ENCODE measurements at regions not wholly inside any gene's neighbourhood (a gene's known extent, or its start where the extent isn't known, plus 50 kb on each side); places are given as distances from the start of the nearest gene placed in this dataset.

DNA sequence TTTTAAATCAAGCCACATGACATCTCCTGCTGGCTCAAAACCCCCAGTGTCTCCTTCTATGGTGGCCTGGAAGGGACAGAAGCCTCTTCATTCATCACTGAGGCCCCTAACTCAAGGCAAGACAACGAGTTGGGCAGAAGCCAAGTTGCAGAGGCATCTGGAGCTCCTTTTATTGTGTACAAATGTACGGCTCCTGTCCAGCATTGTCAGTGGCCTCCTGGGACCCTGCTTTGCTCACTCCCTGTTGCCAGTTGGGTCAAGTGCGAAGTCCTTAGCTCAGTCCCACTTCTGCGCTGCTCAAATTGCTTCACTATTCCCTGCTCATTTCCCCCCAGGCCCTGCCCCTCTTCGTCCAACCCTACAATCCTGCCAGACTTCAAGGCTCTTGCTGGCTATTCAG, 181.2 kb upstream of the PMEPA1 start:
- H3K4me3 ChIP-seq (ENCODE audit: low read length) = no peak overlapping the region
- no peak overlapping the region for H3K4me2 ChIP-seq (ENCODE audit: low read depth, low read length, poor library complexity, severe bottlenecking)
- no peak for DNase-seq
- no peak overlapping the region for H2AFZ ChIP-seq (ENCODE audit: low read length)
- H3K36me3 ChIP-seq (ENCODE audit: insufficient read depth, low read length) = no peaks in the 10 kb centered on the region
- H3K9me2 ChIP-seq (replicated peaks; ENCODE audit: insufficient read depth, low read length) = no peaks in the 10 kb centered on the region
- peaks cover 5% of the 10 kb centered on the region for H3K4me1 ChIP-seq (ENCODE audit: low read length)
- 0 out of 2 replicates have a peak, but pooled peaks cover 2% of the 10 kb centered on the region for H4K20me1 ChIP-seq (ENCODE audit: insufficient read depth, low read depth, low read length)
- no peak overlapping the region for H3K9ac ChIP-seq (ENCODE audit: low read length)
- H3K79me2 ChIP-seq (ENCODE audit: low read length) = no peaks in the 10 kb centered on the region
- no peaks in the 10 kb centered on the region for H3K27me3 ChIP-seq (ENCODE audit: low read length)
- no peak overlapping the region for H3K27ac ChIP-seq (ENCODE audit: low read length)
- H3K9me3 ChIP-seq (ENCODE audit: low read length) = no peaks in the 10 kb centered on the region

- Histone ChIP-seq H4K20me1 (ENCODE audit: insufficient read depth, low read depth, low read length) (0 out of 2 replicates have a peak, but pooled peaks cover 2% of the 10 kb centered on the region), H3K9me3 (ENCODE audit: low read length) (no peaks in the 10 kb centered on the region), H3K4me3 (ENCODE audit: low read length) (no peak overlapping the region), H3K27ac (ENCODE audit: low read length) (no peak overlapping the region), H3K36me3 (ENCODE audit: insufficient read depth, low read length) (no peaks in the 10 kb centered on the region), H3K79me2 (ENCODE audit: low read length) (no peaks in the 10 kb centered on the region), H3K9me2 (replicated peaks; ENCODE audit: insufficient read depth, low read length) (no peaks in the 10 kb centered on the region), H3K4me1 (ENCODE audit: low read length) (peaks cover 5% of the 10 kb centered on the region), H3K9ac (ENCODE audit: low read length) (no peak overlapping the region), H3K27me3 (ENCODE audit: low read length) (no peaks in the 10 kb centered on the region), H3K4me2 (ENCODE audit: low read depth, low read length, poor library complexity, severe bottlenecking) (no peak overlapping the region), H2AFZ (ENCODE audit: low read length) (no peak overlapping the region)
- peak; percentile 44 for DNase-seq
Observed at GRCh38 chr20:57890202-57890800, 180.5 kb upstream of the PMEPA1 start.

GRCh38 chr20:57888591-57888990, 178.8 kb upstream of the PMEPA1 start:
- Histone ChIP-seq H3K4me2 (ENCODE audit: low read depth, low read length, poor library complexity, severe bottlenecking) (no peak overlapping the region), H3K4me3 (ENCODE audit: low read length) (no peak overlapping the region), H3K27me3 (ENCODE audit: low read length) (no peaks in the 10 kb centered on the region), H3K9me3 (ENCODE audit: low read length) (no peaks in the 10 kb centered on the region), H4K20me1 (ENCODE audit: insufficient read depth, low read depth, low read length) (0 out of 2 replicates have a peak, but pooled peaks cover 2% of the 10 kb centered on the region), H3K4me1 (ENCODE audit: low read length) (peaks cover 5% of the 10 kb centered on the region), H2AFZ (ENCODE audit: low read length) (no peak overlapping the region), H3K9me2 (replicated peaks; ENCODE audit: insufficient read depth, low read length) (no peaks in the 10 kb centered on the region), H3K36me3 (ENCODE audit: insufficient read depth, low read length) (no peaks in the 10 kb centered on the region), H3K9ac (ENCODE audit: low read length) (no peak overlapping the region), H3K27ac (ENCODE audit: low read length) (no peak overlapping the region), H3K79me2 (ENCODE audit: low read length) (no peaks in the 10 kb centered on the region)
- no peak for DNase-seq

DNA sequence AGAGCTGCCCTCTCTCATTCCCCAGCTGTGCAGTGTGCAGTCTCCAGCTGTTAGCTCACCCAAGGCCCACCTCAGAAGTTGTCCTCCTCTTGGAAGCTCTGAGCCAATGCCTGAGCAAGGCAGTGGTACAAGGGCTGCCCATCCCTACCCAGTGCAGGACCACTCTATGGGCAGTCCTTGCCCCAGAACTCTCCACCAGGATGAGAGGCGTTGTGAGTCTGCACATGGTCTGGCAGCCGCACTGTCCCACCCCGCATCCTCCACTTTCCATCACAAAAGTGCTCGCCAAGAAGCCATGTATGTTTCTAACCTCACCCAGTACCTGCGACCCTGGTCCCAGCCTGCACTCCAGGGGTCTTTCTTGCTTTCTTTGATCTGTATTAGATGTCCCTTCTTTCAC, 175.1 kb upstream of the PMEPA1 start:
- Histone ChIP-seq H3K27ac (ENCODE audit: low read length) (no peak overlapping the region), H3K9ac (ENCODE audit: low read length) (no peak overlapping the region), H3K4me3 (ENCODE audit: low read length) (no peak overlapping the region), H3K36me3 (ENCODE audit: insufficient read depth, low read length) (no peaks in the 10 kb centered on the region), H3K4me1 (ENCODE audit: low read length) (peaks cover 5% of the 10 kb centered on the region), H3K9me3 (ENCODE audit: low read length) (no peaks in the 10 kb centered on the region), H3K4me2 (ENCODE audit: low read depth, low read length, poor library complexity, severe bottlenecking) (no peak overlapping the region), H4K20me1 (ENCODE audit: insufficient read depth, low read depth, low read length) (no peaks in the 10 kb centered on the region), H3K27me3 (ENCODE audit: low read length) (no peaks in the 10 kb centered on the region), H3K9me2 (replicated peaks; ENCODE audit: insufficient read depth, low read length) (no peaks in the 10 kb centered on the region), H2AFZ (ENCODE audit: low read length) (no peak overlapping the region), H3K79me2 (ENCODE audit: low read length) (no peaks in the 10 kb centered on the region)
- DNase-seq = no peak

GRCh38 chr20:57883761-57884160, 173.9 kb upstream of the PMEPA1 start:
- Histone ChIP-seq H3K27ac (ENCODE audit: low read length) (no peak overlapping the region), H3K36me3 (ENCODE audit: insufficient read depth, low read length) (no peaks in the 10 kb centered on the region), H3K4me3 (ENCODE audit: low read length) (no peak overlapping the region), H3K27me3 (ENCODE audit: low read length) (no peaks in the 10 kb centered on the region), H3K4me2 (ENCODE audit: low read depth, low read length, poor library complexity, severe bottlenecking) (no peak overlapping the region), H3K9me3 (ENCODE audit: low read length) (no peaks in the 10 kb centered on the region), H4K20me1 (ENCODE audit: insufficient read depth, low read depth, low read length) (no peaks in the 10 kb centered on the region), H3K9me2 (replicated peaks; ENCODE audit: insufficient read depth, low read length) (no peaks in the 10 kb centered on the region), H2AFZ (ENCODE audit: low read length) (no peak overlapping the region), H3K9ac (ENCODE audit: low read length) (no peak overlapping the region), H3K4me1 (ENCODE audit: low read length) (peaks cover 5% of the 10 kb centered on the region), H3K79me2 (ENCODE audit: low read length) (no peaks in the 10 kb centered on the region)
- DNase-seq = no peak

GRCh38 chr20:57883224-57883623, 173.4 kb upstream of the PMEPA1 start:
- Histone ChIP-seq H3K9me3 (ENCODE audit: low read length) (no peaks in the 10 kb centered on the region), H4K20me1 (ENCODE audit: insufficient read depth, low read depth, low read length) (no peaks in the 10 kb centered on the region), H3K4me3 (ENCODE audit: low read length) (no peak overlapping the region), H3K27me3 (ENCODE audit: low read length) (no peaks in the 10 kb centered on the region), H3K36me3 (ENCODE audit: insufficient read depth, low read length) (no peaks in the 10 kb centered on the region), H3K4me2 (ENCODE audit: low read depth, low read length, poor library complexity, severe bottlenecking) (no peak overlapping the region), H3K9me2 (replicated peaks; ENCODE audit: insufficient read depth, low read length) (no peaks in the 10 kb centered on the region), H3K4me1 (ENCODE audit: low read length) (peaks cover 5% of the 10 kb centered on the region), H3K27ac (ENCODE audit: low read length) (no peak overlapping the region), H3K9ac (ENCODE audit: low read length) (no peak overlapping the region), H3K79me2 (ENCODE audit: low read length) (no peaks in the 10 kb centered on the region), H2AFZ (ENCODE audit: low read length) (no peak overlapping the region)
- DNase-seq = no peak

GRCh38 chr20:57882451-57883161, 172.8 kb upstream of the PMEPA1 start:
- H2AFZ ChIP-seq (ENCODE audit: low read length) = no peak overlapping the region
- H3K9ac ChIP-seq (ENCODE audit: low read length) = no peak overlapping the region
- no peaks in the 10 kb centered on the region for H3K36me3 ChIP-seq (ENCODE audit: insufficient read depth, low read length)
- no peaks in the 10 kb centered on the region for H3K9me2 ChIP-seq (replicated peaks; ENCODE audit: insufficient read depth, low read length)
- H3K79me2 ChIP-seq (ENCODE audit: low read length) = no peaks in the 10 kb centered on the region
- no peak overlapping the region for H3K27ac ChIP-seq (ENCODE audit: low read length)
- H3K4me2 ChIP-seq (ENCODE audit: low read depth, low read length, poor library complexity, severe bottlenecking) = no peak overlapping the region
- H3K4me1 ChIP-seq (ENCODE audit: low read length) = peaks cover 5% of the 10 kb centered on the region
- DNase-seq = no peak
- H4K20me1 ChIP-seq (ENCODE audit: insufficient read depth, low read depth, low read length) = no peaks in the 10 kb centered on the region
- no peak overlapping the region for H3K4me3 ChIP-seq (ENCODE audit: low read length)
- H3K27me3 ChIP-seq (ENCODE audit: low read length) = no peaks in the 10 kb centered on the region
- H3K9me3 ChIP-seq (ENCODE audit: low read length) = no peaks in the 10 kb centered on the region

DNA sequence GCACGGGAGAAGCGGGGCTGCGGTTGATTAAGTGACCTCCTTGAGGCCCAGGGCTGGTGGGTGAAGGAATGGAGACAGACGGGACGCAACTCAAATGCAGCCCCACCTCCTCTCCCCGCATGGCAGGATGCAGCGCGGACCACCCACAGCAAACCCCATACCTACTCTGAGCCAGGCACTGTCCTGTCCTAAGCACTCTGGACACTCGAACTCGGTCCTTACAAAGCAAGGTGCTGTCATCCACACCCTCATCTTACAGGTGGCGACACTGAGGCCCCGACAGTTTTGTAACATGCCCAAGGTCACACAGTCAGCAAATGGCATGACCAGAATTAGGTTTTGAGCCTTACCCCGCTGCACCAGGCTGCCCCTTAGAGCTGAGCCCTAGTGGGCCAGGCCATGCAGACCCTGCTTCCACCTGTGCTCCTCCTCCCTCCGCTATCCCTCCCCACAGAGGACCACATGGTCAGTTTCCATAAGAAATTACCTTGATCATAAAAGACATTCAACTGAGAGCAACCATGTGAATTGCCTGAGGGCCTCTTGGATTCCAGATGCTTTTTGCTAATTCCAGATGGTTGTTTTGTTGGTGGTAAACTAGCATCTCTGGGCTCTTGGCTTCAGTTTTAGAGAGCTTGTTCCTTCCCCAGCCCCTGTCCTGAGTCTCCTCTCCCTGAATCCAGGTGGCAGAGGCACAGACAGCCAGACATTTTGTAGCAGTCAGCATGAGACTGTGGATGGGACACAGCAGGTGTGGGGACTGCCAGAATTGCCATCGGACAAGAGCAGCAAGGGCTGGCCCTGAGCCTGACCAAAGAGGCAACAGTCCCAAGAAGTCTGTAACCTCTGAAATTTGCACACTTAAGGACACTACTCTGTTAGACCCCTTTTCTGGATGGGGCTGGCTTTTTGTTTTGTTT, 171.9 kb upstream of the PMEPA1 start:
- H3K9me3 ChIP-seq (ENCODE audit: low read length) = no peaks in the 10 kb centered on the region
- H3K4me1 ChIP-seq (ENCODE audit: low read length) = peaks cover 4% of the 10 kb centered on the region
- H3K27ac ChIP-seq (ENCODE audit: low read length) = no peak overlapping the region
- H3K79me2 ChIP-seq (ENCODE audit: low read length) = no peaks in the 10 kb centered on the region
- no peak overlapping the region for H3K4me2 ChIP-seq (ENCODE audit: low read depth, low read length, poor library complexity, severe bottlenecking)
- no peak overlapping the region for H3K4me3 ChIP-seq (ENCODE audit: low read length)
- H2AFZ ChIP-seq (ENCODE audit: low read length) = no peak overlapping the region
- H4K20me1 ChIP-seq (ENCODE audit: insufficient read depth, low read depth, low read length) = no peaks in the 10 kb centered on the region
- no peak overlapping the region for H3K9ac ChIP-seq (ENCODE audit: low read length)
- no peaks in the 10 kb centered on the region for H3K36me3 ChIP-seq (ENCODE audit: insufficient read depth, low read length)
- no peaks in the 10 kb centered on the region for H3K9me2 ChIP-seq (replicated peaks; ENCODE audit: insufficient read depth, low read length)
- H3K27me3 ChIP-seq (ENCODE audit: low read length) = no peaks in the 10 kb centered on the region
- DNase-seq = no peak

All from Karpas-422 (cell line).